NCI-H1048 (cell line): ENCODE measurements at regions not wholly inside any gene's neighbourhood (a gene's known extent, or its start where the extent isn't known, plus 50 kb on each side); places are given as distances from the start of the nearest gene placed in this dataset.
"Not testable (repeated sequence)": the region's sequence is repeated elsewhere in the genome, so short reads cannot be mapped to it uniquely, and the experiment has no call there.

Experiments used
- DNase-seq: peaks from one replicate; lab custom pipeline; 2025; lab: John Stamatoyannopoulos, UW

GRCh38 chr3:118772036-118772435 lies 262.6 kb downstream of the IGSF11 start:
- DNase-seq: no peak

DNA sequence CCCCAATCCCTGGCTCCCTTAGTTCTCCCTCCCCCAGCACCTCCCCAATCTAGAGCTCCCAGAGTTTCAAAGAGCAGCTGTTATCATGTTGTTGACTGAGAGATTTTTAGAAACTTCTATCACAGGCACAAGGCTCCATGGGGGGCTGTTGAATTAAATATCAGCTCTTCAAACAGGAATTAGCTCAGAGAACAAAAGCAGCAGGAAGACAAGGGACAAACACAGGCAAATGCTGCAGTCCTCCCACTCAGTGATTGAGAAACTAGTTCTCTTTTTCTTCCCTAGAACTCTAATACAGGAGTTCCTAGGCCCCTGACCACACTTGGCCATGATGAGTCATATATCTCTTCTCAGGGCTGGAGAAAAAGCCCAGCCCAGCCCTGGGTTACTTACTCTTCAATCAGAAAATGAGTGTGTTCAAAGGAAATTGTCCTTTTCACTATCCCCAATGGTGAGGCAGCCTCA lies 262.1 kb downstream of the IGSF11 start:
- DNase-seq: no peak

DNA sequence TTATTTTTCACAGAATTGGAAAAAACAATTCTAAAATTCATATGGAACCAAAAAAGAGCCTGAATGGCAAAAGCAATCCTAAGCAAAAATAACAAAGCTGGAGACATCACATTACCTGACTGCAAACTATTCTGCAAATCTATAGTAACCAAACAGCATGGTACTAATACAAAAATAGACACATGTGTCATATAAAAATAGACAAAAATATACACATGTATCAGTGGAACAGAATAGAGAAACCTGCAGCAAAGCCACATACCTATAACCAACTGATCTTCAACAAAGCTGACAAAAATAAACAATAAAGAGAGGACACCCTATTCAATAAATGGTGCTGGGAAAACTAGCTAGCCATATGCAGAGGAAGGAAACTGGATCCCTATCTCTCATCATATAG lies 259.6 kb downstream of the IGSF11 start:
- DNase-seq: no peak

- no peak for DNase-seq
These were observed 256.4 kb downstream of the IGSF11 start for GRCh38 chr3:118778201-118778600.

DNA sequence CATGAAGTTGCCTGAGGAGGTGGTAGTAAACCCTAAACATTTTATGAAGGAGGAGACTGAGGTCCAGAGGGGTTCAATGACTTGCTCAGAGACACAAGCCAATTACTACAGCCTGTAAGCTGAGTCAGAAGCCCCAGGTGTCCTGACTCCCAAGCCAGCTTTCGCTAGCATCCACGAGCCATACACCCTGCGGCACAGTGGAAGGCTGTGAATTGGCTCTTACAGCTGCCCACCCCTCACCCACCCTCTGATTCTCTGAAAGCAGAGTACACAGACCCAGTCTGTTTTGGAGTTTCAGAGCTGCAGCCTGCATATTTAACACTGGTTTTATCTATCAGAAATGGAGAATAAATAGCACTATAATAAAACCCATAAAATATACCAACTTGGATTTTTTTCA lies 253.4 kb downstream of the IGSF11 start:
- DNase-seq: no peak

DNA sequence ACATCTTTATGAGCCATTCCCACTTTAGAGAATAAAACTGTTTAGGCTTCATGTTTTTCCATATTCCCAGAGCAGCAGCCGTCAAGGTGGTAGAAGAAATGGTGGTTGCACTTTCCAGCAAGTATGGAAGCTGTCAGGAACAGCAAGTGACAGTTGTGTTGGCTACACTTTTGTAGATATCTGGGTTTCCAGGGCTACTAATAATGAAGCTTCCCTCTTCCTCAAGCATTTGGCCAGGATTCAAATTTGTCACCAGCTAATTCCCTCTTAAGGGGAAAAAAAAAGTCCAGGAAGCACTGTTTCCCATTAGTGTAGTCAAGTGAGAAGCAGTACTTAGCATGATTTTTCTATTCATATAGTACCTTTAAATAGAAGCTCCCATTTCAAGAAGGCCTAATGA lies 252.8 kb downstream of the IGSF11 start:
- DNase-seq: no peak

- no peak for DNase-seq
These were observed 251.9 kb downstream of the IGSF11 start for GRCh38 chr3:118782755-118783202.

DNA sequence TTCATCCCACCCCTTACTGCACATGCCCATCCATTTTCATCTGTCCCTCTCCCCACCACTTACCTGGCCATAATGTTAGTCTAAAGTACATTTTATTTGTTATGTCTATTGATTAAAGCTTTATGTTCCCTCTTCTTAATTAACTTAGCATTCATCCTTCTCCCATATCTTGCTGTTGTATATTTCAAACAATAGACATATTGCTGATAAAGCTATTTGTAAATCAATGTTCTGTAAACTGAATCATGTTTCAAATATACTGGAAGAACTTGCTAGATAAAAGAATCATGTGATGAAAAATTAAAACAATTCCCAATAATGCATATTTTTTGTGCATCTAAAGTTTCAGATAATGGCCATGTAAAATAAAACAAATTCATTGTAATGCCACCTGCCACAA lies 249.2 kb downstream of the IGSF11 start:
- no peak for DNase-seq

GRCh38 chr3:118791246-118791645 lies 243.4 kb downstream of the IGSF11 start:
- no peak for DNase-seq

GRCh38 chr3:118792191-118792590 lies 242.5 kb downstream of the IGSF11 start:
- DNase-seq: no peak

DNA sequence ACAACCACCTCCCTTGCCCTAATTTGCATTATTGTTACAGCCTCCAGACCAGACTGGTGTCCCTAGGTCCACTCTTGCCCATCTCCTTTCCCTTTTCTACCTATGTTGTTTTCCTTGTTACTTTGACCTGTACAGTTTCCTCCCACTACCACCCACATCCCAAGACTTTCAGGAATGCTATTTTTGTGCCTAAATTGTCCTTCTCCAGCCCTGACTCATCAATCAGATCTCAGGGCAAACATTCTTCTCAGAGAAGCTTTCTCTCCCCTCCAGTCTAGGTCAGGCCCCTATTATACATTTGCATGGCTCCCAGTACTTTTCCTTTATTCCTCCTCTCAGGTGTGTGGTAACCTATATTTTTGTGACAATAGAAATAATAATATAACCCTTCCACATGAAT lies 241.5 kb downstream of the IGSF11 start:
- no peak for DNase-seq

DNA sequence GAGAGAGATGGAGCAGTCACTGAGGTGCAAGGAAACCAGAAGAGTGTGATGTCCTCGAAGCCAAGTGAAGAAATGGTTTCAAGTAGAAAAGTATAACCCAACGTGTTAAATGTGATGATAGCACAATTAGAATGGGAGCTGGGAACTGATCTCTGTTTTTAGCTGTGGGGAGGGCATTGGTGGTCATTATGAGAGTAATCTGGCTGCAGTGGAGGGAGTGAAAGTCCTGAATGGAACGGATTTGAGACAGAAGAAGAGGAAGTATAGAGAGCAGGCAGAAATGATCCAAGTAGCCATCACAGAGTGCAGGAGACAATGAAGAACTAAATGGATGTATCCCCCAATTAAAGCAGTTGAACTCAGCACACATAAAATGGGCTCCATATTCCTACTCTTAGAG lies 235.3 kb downstream of the IGSF11 start:
- no peak for DNase-seq

DNA sequence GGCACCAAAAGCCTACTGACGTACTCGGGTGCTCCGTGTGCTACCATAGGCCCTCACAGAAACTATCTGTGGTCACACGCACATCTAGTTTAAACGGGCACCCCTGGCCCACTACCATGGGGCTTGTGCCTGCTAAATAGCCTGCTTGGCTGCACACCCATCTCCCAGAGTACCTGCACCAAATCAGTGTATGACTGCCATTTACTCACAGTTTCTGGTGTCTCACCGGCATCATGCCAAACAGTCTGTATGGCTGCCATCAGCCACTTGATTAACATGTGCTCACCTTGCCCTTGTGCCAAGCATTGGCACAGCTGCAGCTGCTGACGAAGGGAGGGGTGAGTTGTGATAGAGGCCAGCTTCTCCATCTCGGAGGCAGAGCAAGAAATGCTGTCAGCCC lies 232.7 kb downstream of the IGSF11 start:
- no peak for DNase-seq

GRCh38 chr3:118802325-118803095 lies 232.1 kb downstream of the IGSF11 start:
- DNase-seq: no peak

- DNase-seq: no peak
These were observed 231.6 kb downstream of the IGSF11 start for GRCh38 chr3:118803096-118803476.

DNA sequence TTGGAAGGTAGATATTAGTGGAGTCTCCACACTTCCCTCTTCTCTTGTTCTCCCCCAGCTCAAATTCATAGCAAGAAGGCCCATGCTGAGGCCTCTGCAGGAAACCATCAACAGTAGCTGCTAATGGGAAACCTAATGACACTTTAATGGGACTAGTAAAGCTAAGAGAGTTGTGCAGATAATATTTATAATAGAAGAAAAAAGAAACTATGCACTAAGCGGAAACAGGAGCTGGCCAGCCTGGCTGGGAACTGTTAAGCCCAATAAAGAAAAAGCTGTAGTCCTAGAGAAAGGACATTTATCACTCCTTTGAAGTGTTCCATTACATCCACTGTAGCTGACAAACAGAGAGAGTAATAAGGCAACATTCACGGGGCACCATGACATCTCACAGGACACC lies 229.6 kb downstream of the IGSF11 start:
- DNase-seq: no peak

- no peak for DNase-seq
These were observed 228.2 kb downstream of the IGSF11 start for GRCh38 chr3:118806423-118806822.

DNA sequence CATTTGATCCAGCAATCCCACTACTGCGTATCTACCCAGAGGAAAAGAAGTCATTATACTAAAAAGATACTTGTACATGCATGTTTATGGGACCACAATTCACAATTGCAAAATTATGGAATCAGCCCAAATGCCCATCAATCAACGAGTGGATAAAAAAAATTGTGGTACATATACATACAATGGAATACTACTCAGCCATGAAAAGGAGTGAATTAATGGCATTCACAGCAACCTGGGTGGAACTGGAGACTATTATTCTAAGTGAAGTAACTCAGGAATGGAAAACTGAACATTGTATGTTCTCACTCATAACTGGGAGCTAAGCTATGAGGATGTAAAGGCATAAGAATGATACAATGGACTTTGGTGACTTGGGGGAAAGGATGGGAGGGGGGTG lies 227.3 kb downstream of the IGSF11 start:
- DNase-seq: not testable (repeated sequence)

- DNase-seq: no peak
These were observed 225.9 kb downstream of the IGSF11 start for GRCh38 chr3:118808723-118809122.

- DNase-seq: no peak
These were observed 224.7 kb downstream of the IGSF11 start for GRCh38 chr3:118809696-118810498.

DNA sequence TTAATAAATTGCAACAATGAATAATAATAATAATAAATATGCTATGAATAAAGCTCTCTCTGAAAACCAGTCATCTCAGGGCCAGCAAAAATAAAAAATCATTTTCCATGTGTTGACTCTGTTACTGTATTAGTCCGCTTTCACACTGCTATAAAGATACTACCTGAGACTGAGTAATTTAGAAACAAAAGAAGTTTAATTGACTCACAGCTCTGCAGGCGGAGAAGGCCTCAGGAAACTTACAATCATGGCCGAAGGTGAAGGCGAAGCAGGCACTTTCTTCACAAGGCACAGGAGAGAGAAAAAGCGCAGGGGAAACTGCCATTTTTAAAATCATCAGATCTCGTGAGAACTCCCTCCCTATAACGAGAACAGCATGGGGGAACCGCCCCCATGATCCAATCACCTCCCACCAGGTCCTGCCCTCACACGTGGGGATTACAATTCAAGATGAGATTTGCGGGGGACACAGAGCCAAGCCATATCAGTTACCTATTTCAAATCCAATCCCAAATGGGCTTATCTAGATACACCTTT lies 224.1 kb downstream of the IGSF11 start:
- no peak for DNase-seq

DNA sequence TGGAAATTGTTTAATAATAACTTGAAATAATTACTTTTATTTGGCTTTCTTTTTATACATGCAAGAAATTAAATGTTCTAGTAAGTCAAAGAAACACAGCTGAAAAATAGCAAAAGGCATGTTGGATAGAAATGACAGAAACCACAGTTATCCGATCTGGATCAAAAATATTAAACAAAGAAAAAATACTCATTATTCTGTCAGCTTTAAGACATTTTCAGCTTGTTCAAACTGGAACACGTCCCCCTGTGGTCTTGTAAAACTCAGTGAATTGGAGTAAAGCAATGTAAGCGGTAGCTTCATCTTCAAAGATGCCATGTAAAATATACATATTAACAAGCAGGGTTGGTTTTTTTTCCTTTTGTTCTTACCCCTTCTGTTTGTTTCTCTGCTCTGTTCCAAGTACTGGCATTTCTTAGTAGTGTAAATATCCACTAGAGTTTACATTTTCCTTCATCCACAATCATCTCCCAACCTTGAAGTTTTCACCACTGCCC lies 223.4 kb downstream of the IGSF11 start:
- no peak for DNase-seq

DNA sequence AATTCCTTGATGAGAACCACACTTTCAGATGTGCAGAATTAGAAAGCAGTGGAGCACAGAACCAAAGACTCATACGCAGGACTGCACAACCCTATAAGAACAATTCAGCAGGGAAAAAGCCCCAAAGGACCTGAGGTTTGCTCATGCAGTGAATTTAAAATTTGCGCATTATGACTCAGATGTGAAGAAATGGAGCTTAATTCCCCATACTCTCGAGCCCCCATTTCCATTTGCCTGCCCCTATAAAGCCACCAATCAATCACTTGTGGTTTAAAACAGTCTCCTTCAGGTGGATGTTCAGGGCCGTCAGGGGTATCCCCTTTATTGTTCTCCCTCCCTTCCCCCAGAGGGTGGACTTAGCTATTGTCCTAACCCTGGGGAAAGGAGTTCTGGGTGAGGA lies 221.2 kb downstream of the IGSF11 start:
- DNase-seq: no peak
